ENCODE measurements at regions not wholly inside any gene's neighbourhood (a gene's known extent, or its start where the extent isn't known, plus 50 kb on each side); places are given as distances from the start of the nearest gene placed in this dataset.

DNA sequence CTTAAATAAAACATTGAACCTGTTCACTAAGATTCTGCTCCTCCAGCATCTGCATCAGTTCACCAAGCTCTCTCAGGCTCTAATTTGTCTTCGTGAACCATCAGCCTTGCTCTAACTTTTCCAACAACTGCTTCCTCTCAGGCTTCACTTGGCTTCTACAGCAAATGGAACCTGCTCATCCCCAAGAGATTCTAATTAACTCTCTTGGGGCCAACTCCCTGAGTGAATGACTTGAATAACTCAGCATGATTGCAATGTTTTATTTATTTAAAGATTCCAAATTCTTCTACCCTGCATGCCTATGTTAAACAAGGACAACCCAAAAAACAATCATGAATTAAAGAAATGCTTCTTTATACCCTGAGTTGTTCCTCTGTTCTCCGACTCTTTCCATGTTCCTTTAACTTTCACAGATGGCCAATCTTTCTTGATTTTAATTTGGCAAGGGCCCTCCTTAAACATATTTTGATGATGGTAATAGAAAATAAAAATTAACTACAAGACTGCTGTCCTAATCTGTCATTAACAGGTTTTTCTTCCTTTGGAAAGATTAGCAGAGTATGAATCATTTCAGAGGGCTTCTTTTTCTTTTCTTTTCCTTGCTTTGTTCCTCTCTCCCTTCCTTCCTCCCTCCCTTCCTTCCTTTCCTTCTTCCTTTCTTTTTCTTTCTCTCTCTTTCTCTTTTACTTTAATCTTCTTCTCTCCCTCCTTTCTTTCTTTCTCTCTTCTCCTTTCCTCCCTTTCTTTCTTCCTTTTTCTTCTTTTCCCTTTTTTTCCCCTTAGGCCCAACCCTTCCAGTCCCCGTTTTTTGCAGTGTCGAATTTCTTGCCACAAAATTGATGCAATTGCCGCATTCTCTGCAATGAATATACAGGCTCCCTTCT, 195.0 kb upstream of the RHOBTB1 start:
- no peak for DNase-seq

- DNase-seq, result no peak
Observed at GRCh38 chr10:61136139-61136538, 192.2 kb upstream of the RHOBTB1 start.

GRCh38 chr10:61135276-61135721, 191.3 kb upstream of the RHOBTB1 start:
- DNase-seq, result no peak

DNA sequence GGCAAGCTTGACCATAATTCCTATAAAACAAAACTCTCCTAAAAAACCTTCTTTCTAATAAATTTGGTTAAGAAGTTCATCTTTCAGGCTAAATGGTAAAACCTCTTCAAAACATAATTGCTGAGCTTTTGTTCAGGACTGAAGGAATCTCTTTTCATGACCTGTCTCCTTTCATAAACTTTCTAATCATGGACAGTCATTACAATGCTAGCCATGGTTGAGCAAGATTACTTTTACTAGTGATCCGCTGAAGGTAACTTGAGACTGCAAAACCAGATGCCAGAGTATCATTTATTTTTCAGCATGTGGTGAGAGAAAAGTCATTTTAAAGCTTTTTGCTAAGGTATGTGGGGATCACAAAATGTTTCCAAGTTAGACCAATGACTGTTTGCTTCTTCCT, 186.4 kb upstream of the RHOBTB1 start:
- no peak for DNase-seq

DNA sequence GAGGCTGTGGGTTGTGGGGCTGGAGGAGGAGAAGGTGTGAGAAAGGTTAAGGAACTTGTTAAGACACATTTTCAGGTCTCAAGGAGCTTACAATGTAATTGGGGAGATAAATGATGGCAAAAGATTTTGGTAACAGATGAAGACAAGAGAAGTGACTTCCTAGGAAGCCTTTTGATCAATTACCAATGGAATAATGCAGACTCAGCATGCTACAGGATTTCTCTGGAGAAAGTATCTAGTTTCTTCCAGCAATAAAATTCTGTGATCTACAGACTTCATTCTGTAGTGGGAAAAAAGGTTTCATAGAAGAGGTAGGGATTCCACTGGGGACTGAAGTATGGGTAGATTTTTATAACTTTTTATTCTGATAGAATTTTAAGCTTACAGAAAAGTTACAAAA, 184.2 kb upstream of the RHOBTB1 start:
- no peak for DNase-seq

DNA sequence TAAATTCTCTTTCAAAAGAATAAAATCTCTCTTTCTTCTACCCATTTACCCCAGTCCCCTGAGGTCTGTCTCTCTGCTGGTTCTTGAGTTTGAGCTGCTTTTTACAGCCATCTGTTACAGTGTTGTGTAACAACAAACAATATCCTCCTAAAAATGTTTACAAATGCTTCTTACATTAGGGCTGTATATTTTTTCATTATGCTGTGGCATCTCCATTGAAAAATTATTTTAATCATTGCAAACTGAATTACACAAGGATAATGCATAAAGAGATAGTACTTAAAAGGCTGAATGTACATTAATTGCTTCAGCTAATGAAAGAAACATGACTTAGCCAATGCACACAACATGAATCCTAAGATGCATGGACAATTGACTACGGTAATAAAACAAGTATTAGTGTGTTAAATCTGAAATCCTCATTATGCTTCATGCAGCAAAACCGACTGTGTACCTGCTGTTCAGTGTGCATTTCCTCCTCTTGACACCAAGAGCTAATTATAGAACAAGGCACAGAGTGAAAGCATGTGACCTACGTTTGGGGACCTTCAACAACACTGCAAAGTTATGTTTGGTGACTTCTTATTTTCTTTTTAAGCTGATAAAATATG, 181.7 kb upstream of the RHOBTB1 start:
- DNase-seq, result peak; percentile 8

DNA sequence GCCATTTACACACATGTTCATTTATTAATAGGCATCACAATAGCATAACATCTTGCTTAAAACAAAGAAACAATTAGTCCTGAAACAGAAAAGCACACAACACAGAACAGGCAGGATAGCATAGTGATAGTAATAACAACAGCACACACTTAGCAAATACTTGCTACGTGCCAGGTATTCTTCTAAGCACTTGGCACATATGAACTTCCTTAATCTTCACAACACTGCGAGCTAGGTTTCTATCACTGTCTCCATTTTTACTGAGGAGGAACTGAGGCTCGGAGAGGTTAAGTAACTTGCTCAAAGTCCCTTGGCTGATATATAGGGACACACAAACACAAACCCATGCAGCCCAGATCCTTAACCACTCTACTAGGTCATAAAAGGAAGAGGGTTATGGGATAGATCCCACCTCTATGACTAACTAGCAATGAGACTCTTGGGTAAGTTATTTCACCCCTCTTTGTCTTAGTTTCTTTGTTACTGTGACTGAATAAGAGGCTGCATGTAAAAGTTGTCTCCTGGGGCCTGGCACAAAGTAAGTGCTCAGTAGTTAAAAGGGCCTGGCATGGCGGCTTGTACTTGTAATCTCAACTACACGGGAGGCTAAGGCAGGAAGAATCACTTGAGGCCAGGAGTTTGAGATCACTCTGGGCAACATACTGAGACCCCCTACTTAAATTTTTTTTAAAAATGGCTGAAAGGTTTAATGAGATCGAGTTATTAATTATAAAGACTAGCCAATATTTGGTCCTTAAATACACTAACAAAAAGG, 181.0 kb upstream of the RHOBTB1 start:
- no peak for DNase-seq

DNA sequence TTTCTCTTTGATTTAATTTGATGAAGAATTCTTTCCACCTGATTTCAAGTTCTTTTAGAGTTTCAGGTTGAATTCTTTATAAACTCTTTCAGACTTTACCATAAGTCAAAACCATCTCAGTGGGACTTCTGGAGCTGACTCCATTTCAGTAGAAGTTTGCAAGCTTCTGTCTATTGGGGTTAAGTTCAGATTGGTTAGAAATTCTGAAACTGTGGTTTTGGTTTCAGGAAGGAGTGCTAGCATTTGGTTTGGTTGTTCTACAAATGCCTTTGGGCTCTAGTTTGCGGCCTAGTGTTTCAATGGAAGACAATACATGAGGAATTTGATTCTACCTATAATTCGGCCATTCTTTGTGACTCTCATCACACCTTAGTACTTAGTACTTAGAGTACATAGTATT, 176.8 kb upstream of the RHOBTB1 start:
- DNase-seq, result no peak

GRCh38 chr10:61119573-61119972, 175.6 kb upstream of the RHOBTB1 start:
- DNase-seq, result no peak

DNA sequence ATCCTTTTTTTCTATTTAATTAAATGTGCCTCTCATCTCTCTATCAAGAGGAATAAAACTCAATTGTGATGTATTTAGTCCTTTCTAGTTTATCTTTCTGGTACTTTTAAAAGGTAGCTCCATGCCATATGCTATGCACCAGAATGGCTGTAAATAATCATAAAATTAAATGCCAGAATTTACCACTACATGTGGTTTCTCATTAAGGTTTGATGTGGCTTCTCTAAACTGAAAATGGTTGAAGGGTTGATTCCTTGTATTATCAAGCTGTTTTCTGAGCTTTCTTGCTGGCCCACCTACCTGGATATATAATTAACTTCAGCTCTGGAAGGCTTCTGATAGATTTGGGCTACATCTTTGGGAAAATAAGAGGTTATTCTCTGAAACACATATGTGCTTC, 171.9 kb upstream of the RHOBTB1 start:
- no peak for DNase-seq

GRCh38 chr10:61112771-61113170, 168.8 kb upstream of the RHOBTB1 start:
- DNase-seq, result no peak

- no peak for DNase-seq
Observed at GRCh38 chr10:61110936-61111335, 167.0 kb upstream of the RHOBTB1 start.

DNA sequence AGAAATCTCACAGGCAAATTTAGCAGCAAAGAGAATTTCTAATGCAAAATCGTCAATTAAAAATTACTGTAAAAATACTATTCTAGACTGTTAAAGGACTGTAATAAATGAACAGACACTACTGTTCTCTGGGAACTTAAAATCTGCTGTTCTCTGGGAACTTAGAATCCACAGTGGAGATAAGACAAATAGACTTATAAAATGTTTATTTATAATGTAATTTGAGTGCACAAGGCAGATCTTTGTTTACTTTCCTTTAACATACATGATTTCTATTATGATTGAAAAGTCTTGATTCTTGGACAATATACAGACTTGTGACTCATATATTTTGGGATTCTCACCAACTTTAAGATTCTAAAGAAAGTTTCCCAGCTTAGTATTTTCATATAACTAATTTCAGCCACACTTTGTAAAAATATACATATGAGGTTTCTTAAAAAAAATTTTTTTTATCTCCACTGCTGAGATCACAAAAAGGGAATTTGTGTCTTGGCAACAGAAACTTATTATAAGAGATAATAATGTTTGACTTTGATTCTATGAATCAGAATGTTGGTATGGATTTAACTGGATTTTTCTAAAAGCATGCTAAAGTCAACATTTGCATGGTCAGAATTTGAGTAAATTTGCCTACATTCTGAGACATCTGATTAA, 166.3 kb upstream of the RHOBTB1 start:
- no peak for DNase-seq

DNA sequence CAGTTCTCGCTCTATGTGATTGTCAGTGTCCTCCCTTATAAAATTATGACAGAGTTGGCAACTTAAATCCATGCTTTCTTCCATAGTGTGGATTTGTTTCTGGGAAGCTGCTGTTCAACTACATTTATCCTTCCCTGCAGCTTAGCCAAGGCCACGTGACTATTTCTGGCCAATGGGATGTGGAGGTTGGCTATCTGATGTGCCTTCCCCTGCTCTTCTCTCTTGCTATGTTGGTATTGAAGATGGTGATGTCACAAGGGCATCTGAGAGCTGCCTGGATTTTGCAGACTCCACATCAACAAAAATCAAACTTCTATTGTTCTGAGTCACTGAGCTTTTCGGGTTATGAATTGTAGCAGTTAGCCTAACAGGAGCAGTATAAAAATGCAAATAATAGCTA, 164.9 kb upstream of the RHOBTB1 start:
- DNase-seq, result no peak

DNA sequence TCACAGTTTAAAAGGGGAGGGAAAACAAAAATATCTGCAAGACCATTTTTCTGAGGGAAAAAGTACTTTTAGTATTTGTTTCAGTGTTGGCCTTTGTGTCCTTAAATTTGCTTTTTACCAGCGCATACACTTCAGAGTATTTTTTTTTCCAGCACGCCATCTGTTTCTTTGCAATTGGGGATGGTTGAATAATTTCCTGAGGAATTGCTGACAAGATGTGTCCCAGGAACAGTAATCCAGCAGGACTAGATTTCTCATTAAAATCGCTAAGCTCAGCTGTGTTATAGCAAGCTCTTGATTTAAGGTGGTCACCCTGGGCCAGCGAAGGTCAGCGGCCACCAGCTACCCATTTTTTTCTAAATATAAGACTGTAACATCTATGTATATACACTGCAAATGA, 156.9 kb upstream of the RHOBTB1 start:
- DNase-seq, result peak; percentile 19

DNA sequence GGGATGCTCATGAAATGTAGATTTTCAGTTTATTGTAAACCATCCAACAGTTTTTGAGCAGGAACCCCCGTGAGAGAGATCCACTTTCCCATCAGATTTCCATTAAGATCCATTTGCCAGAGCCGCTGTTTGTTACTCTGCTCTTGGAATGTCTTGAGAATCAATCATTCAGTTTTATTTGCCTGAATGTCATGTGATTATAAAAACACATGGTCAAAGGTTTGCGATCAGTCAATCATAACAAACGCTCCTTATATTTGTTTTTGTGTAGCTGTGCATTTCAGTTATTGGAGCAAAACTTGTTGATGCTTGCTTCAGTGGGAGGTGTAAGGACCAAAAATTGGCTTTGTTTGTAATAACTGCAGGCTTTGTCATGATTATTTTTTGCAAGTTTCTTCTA, 155.8 kb upstream of the RHOBTB1 start:
- DNase-seq, result no peak

DNA sequence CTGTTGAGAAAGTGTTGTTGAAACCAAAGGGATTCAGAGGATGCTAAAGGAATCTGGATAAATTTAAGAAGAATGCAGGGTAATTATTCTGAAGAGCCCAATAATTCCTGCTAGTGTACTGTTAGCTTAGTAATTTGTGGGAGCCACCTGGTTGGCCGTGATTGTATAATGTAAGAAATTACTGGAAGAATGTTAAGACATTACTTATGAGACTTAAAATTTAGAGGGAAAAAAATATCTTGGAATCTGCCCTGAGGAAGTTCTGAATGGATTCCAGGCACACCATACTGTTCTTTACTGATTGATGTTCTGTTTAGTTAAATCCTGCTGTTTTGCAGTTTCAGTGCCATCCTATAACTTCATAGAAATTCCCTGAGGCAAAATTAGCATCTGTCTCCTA, 155.0 kb upstream of the RHOBTB1 start:
- no peak for DNase-seq

- DNase-seq, result no peak
Observed at GRCh38 chr10:61097026-61097425, 153.0 kb upstream of the RHOBTB1 start.

DNA sequence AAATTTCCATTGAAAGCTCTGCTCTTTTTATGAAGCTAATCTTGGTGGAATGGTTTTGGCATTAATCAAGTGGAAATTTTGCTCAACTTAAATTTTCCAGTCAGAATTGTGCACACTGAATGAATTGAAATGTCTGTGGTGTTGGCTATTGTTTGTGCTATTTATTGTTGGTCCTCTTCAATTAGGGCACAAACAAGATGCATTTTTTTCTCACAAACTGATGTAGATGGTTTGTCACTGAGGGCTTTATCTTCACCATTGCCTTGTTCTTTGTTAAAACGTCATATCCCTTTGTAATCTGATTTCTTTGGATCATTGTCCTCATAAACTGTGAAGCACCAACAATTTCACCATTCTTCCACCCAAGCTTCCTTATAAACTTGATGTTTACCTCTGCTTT, 152.1 kb upstream of the RHOBTB1 start:
- no peak for DNase-seq

- no peak for DNase-seq
Observed at GRCh38 chr10:61091531-61091930, 147.5 kb upstream of the RHOBTB1 start.

DNA sequence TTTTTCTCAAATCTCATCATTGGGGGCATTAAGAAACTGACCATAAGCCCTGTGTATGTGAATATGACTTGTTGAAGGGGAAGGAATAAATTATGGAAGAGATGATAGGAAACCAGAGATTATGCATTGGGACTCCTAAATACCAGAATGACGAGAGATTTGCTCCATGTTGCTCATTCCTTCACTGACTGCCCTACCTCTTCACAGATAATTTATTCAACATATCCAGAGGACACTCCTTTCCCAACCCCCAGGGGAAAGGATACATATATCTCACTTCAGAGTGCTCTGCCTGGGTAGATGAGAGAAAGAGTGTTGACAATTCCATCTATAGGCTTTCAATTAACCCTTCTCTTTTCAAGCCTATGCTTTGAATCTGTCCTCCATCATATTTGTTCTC, 145.3 kb upstream of the RHOBTB1 start:
- no peak for DNase-seq

GRCh38 chr10:61084493-61084892, 140.5 kb upstream of the RHOBTB1 start:
- DNase-seq, result no peak

GRCh38 chr10:61081301-61081700, 137.3 kb upstream of the RHOBTB1 start:
- DNase-seq, result no peak
